NCI-H2107 (cell line): ENCODE measurements at regions not wholly inside any gene's neighbourhood (a gene's known extent, or its start where the extent isn't known, plus 50 kb on each side); places are given as distances from the start of the nearest gene placed in this dataset.

ENCODE experiments used
- DNase-seq: peaks from one replicate; lab custom pipeline; 2025; lab: John Stamatoyannopoulos, UW

DNA sequence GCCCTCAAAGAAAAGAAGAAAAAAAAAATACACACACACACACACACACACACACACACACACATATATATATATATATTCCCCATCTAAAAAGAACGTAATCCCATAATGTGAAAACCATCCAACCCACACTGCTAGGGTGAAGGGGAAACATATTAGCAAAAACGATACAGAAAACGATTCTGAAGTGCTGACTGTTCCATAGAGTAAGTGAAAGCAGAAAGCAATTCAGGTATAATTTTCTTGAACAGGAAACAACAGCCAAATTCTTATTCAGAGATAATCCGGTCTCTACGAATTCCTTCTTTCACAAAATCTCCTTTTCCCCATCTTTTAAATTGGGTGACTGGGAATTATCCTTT, 393.5 kb downstream of the NOVA1 start:
- DNase-seq = no peak

DNA sequence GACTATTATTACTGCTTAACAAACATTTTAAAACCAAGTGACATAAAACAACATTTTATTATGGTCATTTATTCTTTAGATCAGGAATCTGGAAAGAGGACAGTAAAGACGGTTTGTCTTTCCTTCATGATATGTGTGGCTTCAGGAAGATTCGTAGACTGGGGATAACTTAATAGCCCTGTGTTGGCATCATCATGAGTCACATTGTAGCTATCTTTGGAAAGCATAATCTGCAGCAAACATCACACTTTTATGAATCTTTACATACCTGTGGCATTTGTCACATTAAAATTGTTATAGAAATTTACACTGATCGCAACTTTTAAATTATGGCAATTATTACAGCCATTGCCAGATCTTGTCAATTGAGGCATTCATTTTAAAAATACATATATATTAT, 397.1 kb downstream of the NOVA1 start:
- DNase-seq = no peak

DNA sequence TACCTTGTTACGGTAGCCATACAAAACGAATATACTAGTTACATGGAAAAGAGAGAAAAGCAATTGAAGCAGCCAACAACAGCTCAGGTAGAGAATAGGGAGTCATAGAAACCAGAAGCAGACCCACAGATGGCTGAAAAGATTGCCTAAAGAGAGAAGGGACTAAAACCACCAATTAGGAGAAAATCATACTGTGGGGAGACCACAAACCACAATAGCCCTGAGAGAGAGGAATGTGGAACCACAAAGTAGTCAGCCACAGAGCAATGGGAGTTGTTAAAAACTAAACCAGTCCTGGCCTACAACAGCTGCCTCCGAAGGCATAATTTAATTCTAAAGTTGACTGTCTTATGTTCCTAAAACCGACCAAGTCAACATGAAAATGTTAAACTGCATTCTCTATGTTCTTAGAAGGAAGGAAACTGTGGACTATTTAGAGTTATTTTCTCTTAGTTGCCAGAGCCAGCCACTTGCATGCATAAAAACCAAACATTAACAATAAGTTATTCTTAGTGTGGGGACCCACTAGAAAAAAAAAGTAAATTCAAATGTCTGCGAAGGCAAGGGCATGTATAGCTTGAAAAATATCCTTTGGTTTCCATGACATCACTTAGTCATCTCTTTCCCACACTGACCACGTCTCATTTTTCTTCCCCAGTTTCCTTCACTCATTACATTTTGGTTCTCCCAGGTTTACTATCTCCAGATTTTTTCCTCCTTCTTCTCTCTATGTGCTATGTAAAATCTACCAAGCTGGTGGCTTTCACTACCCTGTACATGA, 398.1 kb downstream of the NOVA1 start:
- DNase-seq = peak; percentile 67

DNA sequence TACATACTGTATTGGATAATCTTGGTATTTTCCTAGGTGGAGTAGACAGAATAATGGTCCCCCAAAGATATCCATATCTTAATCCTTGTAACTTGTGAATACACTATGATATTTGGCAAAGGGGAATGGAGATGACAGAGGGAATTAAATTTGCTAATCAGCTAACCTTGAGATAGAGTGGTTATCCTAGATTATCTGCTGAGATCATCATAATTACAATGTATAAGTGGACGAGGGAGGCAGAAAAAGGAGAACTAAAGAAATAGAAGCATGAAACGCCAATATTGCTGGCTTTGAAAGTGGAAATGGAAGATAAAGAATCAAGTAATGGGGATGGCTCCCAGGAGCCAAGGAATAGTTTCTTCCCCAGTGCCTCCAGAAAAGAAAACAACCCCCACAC, 398.7 kb downstream of the NOVA1 start:
- no peak for DNase-seq

DNA sequence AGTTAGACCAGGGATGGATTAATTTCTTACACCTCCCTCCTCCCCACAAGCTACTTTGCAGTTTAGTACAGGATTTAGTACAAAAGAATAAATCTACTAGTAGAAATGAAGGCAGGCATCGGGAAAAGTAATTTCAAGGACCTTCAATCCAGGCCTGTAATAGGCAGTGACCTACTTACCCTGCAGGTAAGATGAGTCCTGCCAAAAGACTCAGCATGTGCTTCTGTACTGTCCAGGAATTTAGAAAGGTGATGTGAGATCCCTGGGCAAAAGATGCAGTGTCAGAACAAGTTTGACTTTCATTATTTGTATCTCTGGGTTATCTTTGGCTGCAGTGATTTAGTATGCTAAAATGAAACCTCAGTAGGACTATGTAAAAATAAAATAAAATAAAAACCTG, 403.0 kb downstream of the NOVA1 start:
- no peak for DNase-seq

DNA sequence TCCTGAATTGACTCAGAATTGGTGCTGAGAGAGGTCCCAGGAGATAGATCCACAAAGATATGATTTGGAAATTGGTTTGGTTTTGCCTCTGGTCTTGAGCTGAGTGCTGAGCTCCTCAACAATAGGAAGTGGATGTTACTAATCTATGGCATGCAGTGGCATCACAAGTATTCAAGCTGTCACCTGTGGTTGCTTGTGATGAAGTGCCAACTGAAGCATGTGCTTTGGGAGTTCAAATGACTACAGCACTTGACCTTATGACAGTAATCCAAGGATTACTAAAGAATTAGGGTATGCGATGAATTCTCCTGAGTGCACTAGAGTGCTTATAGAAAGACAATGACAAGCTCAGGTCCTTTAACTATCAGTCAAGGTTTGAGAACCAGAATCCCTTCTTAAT, 406.2 kb downstream of the NOVA1 start:
- DNase-seq = no peak

DNA sequence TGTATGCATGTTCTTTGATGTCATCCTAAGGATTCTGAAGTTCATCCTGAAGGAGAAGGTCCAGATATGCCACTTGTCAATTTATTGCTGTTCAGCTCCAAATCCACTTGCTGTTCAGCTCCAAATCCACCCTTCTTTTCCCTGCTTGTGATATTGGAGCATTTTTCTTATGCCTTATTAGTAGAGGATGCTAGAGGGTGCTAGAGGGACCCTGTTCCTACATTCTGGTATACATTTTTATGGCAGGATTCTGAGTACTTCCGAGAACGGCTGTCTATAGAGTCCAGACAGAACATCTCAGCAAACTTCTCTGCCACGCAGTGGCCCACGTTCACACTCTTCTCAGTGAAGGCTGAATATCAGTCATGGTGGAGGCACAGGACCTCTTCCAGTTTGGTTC, 406.7 kb downstream of the NOVA1 start:
- DNase-seq = no peak

DNA sequence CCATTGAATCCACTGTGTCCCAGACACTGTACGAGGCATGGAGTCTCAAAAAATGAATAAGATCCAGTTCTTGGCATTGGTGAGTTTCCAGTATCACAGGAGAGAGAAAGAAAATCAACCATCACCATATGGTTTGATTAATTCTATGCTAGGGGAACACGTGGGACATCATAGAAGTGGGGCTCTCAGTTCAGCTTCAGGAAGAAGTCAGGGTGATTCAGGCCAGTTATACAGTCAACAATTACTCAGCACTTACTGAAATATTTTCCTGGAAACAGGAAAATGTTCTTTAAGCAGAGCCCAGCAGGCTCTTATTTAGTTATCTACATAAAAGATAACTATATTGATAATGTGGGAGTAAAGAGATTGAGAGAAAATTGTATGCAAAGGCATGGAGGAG, 407.2 kb downstream of the NOVA1 start:
- DNase-seq = no peak

DNA sequence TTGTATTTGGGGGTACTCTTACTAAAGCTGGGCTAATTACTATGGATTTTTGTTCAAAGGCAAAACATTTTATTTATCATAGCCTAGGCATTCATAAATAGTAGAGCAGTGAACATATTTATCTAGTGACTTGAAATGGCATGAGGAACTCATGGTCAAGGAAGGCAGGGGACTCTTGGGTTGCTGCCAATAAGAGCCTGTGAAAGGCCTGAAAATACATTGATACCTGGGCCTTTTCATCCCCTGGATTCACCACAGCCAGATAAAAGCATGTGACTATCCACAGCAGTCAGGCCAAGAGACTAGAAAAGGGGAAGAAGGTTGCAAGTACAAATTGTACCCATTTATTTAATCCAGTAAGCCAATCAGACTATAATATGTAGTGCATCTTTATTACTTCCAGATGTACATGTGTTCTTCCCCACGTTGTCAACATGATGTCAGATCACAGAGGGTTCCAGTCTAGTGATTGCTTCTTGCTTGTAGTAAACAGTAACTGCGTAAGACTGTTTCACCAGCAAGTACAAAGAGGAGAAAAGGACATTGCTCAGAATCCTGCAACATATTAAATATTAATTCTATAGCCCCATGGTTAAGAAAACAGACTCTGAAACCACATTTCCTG, 409.7 kb downstream of the NOVA1 start:
- no peak for DNase-seq

DNA sequence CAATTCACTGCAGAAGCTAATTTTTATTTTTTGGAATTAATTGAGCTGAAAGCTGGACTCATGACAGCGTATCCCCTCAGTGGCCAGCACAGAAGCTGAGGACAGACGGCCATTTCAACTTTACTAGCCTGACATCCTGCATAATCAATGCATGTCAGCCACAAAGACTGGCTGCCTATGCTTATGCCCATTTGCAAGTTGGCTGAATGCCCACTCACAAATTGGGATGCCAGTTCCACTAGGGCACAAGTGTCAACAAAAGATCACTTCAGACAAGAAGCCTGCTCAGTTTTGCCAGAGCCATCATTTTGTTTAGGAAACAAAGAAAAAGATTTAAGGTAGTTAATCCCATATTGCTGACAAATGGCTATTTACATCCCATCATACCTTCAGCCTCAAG, 417.6 kb downstream of the NOVA1 start:
- DNase-seq = no peak

DNA sequence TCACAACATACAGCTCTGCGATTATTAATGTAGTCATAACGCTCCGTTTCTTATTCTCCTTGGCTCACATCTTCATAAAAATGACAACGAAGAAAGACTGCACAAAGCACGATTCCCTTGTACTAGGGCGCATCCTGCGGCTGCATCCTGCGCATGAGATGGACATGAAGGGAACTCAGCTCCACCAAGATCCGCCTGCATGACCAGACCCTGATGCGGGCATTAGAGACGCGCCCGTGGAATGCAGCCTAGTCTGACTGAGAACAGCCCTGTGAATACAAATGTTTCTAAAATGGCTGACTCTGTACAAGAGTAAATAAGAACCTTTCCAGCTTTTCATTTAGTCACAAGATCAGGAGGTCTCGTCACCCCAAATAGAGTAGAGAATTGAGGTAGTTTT, 422.2 kb downstream of the NOVA1 start:
- no peak for DNase-seq

DNA sequence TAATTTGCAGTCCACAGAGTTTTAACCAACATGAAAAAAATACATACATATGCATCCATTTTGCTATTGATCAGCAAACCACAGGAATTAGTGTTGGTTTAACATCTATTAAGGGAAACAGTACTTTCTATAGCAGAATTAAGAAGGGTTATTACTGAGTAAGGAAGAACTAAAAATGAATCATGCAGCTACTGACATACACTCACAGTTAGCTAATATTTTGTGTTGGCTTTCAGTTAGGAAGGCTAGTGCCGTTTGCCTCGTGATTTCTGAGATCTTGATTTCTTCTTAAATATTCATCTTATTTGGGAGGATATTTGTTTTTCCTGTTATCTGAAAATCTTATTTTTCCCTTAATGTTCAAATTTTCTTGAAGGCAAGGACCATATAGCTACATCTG, 423.4 kb downstream of the NOVA1 start:
- no peak for DNase-seq

DNA sequence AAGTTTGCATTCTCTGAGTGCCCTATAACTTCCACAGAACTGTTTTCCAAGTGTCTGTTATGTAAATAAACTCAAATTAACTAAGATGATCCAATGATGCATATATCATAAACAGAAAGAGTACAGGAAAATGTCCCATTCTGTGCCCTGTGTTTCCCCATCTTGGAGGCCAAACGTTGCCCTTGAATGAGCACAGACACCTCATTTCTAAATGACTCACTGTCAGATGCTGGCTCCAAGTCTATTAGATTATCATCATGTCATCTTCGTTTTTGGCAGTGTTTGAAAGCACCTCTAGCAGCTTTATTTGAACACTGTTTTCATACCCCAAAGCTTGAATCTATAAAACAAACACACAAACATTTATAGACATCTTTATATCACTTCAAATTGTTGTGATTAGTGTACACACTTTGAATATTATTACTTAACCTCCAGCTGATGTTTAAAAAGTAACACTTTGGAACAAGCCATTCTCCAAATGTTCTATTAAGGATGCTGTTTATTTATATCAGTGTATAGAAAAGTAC, 424.2 kb downstream of the NOVA1 start:
- DNase-seq = no peak

DNA sequence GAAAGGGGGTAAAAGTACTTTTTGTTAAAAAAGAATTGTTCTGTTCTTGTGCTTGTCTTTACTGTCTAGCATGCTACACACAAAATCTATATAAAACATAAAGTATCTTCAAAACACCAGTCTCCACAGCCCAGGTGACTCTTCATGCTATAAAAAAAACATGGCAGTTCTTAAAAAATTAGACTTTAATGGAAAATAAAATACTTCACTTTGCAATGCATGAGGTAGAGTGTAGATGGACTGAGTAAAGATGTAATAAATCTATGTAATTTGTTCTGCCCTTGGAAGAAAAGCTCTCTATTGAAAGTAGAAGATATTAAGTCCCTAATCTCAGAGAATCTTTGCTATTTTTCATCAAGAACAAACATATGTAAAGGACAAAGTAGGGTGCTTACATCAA, 425.4 kb downstream of the NOVA1 start:
- no peak for DNase-seq

DNA sequence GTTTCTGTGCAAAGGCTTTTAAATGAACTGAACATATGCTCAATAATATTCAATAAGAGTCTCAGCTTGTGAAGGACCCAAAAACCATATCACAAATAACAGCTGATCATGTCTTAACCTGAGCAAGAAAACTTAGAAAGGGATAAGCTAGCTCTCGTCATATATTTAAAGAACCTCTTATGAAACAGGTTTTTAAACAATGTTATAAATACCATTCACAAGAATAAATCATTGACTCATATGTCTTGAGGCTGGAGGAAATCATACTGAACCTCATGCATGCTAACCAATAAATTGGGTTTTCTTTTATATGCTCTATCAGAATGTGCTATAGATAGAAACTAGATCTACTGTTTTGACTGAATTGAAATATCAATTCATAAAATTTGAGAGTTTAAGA, 426.9 kb downstream of the NOVA1 start:
- DNase-seq = no peak

DNA sequence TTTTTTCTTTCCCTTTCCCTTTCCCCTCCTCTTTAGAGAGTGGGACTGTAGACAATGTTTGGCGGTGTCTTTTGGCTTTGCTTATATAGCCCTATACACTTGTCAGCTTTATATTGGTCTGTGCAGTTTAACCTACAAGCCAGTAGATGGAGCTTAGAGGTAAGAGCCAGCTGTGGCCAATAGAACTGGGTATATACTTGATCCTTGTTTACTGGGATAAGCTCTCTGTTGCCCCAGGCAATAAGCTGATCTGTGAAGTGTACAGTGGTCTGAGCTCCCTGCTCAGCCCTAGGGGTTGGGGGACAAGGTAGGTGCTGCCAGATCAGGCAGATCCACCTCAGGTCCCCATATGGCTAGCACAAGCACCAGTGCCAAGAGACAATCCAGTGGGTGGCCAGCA, 434.1 kb downstream of the NOVA1 start:
- DNase-seq = no peak

DNA sequence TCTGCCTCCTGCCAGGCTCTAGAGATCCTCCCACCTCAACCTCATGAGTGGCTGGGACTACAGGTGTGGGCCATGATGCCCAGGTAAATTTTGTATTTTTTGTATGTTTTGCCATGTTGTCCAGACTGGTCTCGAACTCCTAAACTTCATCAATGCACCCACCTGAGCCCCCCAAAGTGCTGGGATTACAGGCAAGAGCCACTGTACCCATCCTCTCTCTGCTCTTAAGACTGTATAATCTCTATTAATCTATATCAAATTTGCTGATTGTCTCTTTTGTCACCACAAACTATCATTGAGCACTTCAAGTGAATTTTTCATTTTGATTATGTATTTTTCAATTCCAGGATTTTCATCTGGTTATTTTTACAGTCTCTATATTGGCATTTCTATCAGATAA, 440.3 kb downstream of the NOVA1 start:
- DNase-seq = no peak

DNA sequence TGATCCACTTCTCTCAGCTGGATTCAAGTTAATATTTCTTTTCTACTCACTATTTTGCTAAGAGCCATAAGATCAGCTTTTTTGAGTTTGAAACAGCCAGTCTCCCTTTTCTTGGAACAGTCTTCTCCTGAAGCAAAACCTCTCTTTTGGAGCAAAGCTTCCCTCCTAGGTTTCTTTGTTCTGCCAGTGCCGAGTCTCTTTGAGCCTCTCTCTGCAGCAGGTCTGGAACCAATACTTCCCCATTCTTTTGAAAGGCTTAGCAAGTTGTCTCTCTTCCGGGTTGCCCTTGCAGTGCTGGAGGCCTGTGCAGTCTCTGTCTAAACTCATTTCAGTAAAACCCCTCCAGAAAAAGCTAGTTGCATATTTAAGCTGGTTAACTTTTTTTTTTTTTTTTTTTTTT, 454.8 kb downstream of the NOVA1 start:
- DNase-seq = no peak

DNA sequence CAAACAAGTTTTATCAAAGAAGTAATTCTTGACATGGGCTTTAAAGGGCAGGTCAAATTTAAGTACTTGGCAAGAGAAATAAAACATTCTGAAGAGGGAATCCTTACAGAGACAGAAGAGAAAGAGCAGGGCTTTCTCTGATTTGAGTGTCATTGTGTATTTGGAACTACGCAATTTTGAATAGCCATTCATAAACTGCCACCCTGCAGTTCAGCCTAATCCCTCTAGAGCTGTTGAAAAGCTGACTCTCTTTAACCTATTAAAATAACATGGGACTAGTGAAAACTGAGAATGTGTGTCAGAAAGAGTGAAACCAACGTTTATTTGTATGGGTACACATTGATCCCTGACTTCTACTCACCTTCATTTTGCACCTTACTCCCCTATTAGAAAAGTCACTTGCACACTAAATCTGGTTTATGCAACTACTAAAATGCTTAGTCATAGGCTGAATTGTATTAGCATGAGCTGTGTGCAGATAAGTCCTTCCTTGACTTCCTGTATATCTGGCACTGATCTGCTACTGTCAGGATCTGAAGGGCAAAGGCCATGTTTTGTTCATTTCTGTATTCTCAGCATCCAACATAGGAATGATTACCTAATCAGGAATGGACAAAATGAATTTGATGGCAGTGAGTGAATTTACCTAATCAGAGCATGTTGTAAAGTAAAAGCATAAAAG, 458.9 kb downstream of the NOVA1 start:
- no peak for DNase-seq

DNA sequence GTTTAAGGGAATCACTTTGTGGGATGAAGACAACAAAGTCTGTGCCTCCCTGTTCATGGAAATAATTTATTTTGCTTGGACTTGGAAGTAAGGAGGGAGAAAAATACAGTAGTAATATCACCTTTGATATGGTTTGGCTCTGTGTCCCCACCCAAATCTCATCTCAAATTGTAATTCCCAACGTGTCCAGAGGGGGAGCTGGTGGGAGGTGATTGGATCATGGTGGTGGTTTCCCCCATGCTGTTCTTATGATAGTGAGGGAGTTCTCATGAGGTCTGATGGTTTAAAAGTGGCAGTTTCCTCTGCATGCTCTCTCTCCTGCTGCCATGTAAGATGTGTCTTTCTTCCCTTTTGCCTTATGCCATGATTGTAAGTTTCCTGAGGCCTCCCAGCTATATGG, 460.7 kb downstream of the NOVA1 start:
- no peak for DNase-seq

DNA sequence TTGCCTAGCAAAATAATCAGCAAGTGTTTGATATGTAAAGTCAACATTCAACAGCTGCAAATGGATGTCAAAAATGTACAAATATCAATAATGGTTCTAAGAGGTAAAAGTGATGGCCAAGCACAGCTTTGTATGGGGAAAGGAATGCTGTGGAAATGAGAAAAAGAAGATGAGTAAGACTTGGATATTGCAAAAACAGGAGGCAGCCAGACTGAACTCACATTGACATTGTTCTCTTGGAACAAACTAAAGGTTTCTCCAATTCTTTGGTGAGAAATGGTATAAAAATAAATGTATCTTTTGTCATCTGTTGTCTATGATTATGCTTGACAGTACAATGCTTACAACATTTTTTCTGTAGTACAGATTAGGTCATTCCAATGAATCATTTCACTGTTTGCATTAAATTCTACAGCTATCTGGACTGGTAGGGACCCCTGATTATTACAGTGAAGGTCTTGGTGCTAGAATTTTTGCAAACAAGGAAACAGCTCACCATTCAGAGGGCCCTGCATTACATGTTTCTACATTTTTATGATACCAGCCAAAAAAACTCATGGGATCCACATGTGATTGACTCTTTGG, 465.7 kb downstream of the NOVA1 start:
- DNase-seq = no peak

DNA sequence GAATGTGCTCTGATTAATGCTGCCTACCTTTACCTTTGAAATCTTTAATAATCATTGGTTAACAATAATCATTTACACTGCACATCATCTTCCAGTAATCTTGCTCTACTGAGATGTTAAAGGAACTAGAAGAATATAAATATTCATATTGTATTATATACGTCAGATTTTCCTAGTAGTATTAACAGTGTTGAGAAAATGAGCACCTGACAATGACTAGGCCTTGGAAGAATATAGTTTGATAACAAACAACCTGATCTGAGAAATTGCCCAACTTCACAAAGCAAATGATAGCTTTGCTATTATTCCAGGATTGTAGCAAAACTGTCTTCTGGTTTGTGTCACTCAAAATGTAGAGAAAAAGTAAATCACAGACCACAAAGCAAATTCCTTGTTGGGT, 467.1 kb downstream of the NOVA1 start:
- no peak for DNase-seq
